ENCODE measurements at regions not wholly inside any gene's neighbourhood (a gene's known extent, or its start where the extent isn't known, plus 50 kb on each side); places are given as distances from the start of the nearest gene placed in this dataset.
A peak's percentile ranks its signal among the peaks of the same experiment; 100 is the strongest.
"Not testable (repeated sequence)": the region's sequence is repeated elsewhere in the genome, so short reads cannot be mapped to it uniquely, and the experiment has no call there.

DNA sequence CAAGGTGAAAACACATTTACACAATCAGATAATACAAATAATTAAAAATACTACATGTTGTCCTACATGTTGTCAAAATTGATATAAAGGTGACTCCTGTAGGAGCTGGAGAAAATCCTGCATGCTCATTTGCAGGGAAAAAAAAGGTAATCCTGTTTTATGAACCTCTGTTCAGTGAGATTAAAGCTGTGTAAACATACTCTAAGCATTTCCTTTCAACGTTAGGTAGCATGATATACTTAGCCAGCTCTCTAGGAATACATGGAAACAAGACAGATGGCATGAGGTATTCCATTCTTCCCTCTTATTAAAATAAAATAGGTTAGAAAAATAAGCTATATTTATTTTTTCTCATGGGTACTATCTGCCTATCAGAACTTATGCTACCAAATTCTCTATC is 635.7 kb upstream of the FLRT2 start:
- DNase-seq, result no peak

DNA sequence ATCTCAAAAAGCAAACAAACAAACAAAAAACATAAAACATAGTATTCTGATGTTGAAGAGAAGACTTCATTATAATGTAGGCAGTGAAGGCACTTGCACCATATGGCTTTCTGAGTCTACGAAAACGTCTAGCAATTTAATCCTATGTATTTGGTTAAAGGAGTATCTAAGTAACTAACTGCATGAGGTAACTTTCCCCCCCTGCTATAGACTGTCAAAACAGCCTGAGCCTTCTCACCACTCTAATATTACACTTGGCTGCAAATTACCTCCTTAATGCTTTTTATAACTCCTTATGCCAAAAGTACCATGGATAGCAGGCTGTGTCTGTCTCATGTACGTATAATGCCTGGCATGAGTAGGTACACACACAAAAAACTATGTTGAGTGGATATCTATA is 607.6 kb upstream of the FLRT2 start:
- no peak for DNase-seq

DNA sequence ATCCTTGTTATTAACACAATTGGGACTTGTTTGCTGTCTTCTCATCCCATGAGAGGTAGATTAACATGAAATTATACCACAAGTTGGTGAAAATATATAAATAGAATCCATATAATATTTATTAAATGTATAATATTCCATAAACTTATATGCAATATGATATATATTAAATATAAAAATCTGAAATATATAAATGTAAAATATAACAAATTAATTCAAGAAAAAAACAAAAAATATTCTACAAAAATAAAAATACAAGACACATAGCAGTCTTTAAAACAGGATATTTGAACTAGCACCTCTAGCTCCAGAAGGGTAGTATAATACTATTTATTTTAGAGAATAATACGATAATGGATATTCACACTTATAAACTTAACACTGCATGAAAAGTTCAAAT is 603.3 kb upstream of the FLRT2 start:
- DNase-seq, result no peak

DNA sequence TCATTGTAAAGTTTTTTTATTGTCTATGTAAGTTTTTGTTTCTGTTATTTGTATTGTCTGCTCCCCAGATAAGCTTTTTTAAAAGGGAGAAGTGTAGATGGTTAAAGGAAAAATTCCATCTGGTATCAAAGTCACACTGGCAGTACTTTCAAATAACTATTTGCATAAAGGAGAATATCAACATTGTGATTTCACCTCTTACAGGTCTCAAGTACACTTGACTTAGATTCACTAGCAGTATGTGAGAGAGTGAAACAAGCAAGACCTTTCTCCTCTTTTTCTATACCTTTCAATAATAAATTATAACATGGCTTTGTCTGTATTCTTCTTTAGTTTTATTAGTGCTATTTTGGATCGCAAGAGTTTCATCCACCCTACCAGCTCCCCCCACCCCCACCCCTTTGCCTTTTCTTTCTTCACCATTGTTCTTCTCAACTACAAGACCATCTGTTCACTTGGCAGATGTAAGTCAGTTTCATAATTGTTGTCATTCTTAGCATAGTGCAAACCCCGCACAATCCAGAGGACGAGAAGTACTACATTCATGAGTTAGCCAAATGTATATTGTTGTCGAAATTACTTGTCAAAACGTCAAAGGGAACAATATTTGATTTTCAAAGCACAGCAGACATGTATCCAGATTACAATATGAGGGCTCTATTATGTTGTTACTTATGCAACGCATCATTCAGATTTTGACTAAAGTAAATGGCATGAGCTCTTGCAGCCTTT is 602.7 kb upstream of the FLRT2 start:
- DNase-seq, result no peak

DNA sequence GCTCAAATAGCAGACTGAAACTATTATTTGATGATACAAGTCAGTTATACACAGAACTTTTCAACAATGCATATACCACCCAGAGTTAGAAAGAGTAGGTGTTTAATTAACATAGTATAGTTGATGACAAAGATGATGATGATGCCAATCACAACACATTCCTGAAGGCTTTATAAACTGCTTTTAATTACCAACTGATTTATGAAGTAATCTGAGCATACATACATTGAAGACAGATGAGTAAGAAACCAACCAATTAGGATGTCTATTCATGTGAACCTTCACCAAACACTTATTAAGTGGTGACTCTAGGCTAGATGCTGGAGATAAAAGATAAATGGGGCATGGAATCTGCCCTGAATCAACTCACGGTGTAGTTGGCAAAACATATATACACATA is 600.9 kb upstream of the FLRT2 start:
- DNase-seq, result no peak

DNA sequence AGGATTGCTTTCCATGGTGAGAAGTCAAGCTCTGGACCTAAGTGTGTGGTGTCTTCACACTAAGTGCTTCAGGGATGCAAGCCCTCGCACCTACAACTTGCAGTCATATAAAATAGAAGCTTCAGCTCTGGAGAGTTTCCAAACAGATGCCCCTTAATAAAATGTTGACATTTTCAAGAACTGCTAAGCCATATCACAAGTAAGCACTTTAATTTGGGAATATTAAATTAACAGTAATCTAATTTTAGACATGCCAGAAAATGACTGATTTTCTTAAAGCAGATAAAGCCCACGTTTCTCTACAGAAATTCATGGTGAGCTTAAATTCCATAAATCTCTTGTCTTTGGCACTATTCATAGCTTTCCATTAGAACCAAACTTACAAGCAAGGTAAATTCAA is 600.1 kb upstream of the FLRT2 start:
- no peak for DNase-seq

DNA sequence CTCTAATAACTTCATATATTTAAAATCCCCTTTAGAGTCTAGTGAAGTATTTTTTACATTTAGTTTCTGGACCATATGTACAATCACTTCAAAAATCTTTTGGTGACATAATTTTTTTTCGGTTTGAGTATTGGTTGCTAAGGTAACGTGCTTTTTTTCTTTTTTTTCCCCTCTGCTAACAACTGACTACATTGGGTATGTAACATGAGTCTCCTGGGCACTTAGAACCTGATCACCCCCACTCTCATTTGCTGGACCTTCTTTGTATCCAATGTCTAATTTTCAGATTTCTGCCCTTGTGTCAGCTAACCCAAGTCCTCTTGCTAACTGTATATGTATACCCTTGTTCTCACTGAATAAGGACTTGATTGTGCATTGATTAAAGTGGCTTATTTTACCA is 592.9 kb upstream of the FLRT2 start:
- DNase-seq, result no peak

DNA sequence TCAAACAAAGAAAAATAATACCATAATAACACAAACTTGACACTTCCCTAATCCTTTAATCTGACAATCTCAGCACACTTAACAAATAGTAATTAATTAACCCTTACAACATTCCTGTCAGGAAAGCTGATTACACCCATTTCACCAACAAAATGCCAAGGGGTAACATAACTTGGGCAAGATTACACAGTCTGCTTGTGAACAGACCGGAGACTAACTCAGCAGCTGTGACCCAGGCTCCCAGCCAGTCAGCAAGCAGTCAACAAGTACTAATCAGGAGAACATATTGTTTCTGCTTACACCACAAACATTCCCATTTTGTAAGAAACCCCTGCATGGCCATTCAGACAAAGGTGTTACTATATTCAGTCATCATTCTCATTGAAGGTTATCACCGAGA is 592.5 kb upstream of the FLRT2 start:
- DNase-seq, result no peak

DNA sequence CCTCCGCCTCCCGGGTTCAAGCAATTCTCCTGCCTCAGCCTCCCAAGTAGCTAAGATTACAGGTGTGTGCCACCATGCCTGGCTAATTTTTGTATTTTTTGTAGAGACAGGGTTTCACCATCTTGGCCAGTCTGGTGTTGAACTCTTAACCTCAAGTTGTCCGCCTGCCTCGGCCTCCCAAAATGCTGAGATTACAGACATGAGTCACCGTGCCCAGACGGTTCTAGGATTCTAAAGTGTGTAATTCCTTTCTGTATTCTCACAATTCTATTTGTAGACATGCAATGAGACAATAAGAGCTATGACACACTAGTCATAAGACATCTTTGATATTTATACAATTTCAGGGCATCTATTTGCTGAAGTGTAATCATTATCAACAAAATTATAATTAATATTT is 585.0 kb upstream of the FLRT2 start:
- not testable (repeated sequence) for DNase-seq

DNA sequence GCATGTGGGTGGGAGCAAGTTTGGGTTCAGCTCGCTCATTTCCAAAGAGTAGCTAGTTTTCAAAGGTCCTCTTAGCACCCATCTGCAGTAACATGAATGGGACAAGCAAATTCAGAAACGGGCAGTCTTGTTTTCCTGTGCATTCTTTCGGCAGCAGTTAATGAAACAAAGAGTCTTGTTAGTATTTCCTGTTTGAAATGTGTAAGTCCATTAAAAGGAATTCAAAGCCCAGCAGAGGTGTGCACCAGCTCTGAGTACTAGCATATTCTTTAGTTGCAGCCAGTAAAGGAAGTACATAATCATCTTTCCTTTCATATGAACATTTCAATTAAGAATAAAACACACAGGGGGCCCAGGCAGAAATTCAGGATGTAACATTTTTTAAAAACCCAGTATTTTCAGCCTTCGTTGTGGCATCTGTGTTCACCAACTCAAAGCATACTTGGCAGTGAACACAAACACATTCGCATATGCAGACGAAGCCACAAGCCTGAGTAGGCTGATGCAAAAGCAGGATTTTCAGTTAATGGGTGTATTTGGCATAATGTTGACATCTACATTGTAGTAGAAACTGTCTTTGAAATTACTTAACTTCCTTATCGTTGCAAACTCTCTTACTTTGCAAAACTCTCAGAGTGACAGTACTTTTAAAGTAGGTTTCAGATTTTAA is 570.0 kb upstream of the FLRT2 start:
- DNase-seq, result no peak

DNA sequence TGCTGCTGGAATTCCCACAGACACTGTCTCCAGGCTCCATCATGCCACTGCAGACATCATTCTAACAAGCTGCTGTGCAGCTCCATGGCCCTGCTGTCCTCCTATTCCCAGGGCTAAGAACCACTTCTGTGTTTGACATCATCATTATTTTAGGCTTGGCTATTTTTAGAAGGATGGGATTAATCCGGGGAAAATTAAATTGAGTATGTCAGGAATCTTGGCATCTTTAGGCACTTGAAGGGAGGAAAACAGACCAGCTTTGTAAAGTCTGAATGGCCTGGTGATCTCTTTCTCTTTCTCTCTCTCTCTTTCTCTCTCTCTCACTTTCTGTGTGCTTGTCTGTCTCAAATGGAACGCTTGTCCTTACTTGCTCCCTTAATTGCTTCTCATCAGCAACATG is 568.3 kb upstream of the FLRT2 start:
- DNase-seq, result no peak

DNA sequence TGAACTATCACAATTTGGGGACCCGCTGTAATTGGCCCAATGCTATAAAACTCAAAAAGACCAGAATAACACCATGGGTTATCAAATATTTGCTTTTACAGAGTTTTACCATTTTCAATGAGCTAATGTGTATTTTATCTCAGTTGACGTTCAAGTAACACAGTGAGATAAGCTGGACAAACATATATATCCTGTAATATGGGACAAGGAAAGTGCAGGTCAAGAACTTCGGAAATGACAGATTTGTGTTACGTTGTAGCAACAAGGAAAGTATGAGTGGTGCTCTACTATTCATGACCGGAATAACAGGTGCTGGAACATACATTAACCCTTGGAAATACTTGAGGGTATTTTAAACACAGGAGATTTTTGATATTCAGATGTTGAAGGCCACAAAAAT is 566.4 kb upstream of the FLRT2 start:
- DNase-seq, result no peak

DNA sequence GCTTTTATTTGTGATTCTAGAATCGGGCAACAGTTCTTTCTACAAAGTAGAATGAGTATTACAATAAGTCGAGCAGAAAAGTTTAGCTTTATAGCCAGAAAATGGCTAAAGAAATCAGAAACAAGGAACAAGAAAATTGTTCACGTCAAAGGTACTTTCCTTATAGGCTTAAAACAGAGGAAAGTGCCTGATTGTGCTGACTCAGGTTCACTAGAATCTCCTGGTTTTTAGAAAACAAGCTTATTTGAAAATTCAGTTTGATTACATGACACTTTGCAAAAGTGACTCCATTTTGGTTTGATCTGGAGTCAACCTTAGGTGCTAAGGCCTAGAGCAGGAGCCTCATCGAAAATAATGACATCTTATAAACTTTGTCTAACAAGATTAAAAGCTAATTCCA is 564.7 kb upstream of the FLRT2 start:
- no peak for DNase-seq

DNA sequence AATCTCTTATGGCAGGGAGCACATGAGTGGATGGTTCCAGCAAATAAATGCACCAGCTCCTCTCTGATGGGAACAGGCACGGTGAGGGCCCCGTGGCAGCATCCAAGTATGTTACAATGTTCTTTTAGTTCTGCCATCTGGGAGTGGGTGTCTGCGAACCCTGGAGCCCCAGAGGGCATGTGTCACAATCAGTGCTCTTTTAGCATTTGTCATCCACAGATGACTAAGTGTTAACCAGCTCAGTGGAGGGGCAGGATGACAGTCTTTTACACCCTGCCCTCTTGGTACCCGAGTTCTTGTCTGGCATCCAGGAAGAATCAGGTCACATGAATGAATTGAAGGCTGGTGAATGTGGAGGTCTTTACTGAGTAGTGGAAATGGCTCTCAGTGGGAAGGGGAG is 560.4 kb upstream of the FLRT2 start:
- DNase-seq, result no peak

DNA sequence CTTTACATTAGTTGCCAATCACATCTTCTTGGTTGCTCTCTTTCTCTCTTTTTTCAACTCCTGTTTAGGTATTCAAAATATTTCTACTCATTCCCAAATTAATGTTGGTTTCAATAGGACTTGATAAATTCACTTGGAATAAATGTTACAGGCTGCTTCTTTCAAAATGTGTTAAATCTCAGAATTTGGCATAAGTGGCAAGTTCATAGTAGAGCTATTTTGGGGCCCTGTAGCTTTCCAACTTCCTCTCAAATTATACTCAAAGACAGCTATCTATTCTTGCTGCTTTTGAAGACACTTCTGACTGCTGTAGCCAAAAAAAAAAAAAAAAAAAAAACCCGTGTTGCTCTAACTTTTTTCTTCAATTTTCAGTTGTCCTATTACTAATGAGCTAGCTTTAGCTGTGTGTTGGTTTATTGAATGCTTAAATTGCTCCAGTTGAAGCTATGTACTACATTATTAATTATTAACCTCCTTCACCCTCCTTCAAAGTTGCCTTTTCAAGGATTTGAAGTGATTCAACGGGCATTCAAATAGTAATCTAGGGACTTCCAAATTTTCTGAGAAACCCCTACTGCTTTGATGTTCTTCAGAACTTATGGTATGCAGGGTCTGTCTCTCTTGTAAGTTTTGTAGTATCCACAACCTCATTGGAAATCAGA is 554.6 kb upstream of the FLRT2 start:
- peak; percentile 36 for DNase-seq

DNA sequence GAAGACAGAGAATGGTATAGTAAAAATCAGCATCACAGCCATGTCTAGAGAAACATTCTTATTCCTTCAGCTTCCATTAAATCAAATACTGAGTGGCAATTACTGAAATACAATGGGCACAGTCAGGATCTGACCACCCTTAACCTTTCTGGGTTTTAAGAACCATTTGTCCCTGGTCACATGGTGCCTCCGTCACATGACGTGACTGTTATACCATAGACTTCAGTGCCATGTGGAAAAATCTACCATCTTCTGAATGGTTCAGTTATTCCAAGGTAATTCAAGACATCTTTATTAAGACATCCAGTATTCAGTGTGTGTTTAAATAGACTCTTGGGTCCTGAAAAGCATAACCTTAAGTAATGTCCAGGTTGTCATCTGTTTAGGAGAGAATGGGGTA is 553.1 kb upstream of the FLRT2 start:
- no peak for DNase-seq

DNA sequence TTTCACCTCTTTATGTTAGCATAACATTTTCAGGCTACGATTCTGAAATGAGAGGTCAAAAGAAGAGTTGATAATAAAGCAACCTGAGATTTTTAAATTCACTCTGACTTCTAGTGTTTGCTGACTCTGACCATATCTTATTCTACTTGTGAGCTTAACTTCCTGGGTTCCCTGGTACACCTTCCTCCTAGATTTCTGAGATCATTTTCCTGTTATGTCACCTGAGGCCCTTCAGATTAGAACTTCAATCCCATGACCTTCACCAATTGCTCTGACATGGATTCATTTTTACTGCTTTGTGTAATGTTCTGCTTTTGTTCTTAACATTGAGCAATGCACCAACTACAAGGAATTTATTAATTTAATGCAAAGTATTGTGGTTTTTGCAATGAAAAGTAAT is 542.9 kb upstream of the FLRT2 start:
- no peak for DNase-seq

DNA sequence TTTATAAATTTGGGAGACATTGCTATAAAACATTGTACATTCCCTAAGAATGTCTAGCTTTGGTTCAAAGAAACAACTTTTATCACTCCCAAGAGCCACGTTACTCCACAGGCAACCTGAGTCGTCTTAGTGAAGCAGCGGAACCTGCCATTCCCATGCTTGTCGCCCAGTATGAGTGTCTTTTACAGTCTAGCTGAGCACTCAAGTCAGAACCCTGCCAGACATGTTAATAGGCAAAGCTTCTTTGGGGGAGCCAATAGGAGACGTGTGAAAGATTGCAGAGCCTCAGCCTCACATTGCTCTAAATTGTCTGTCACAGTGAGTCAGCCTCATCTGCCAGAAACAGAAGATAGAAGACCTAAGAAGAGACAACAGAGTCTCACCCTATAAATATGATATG is 541.6 kb upstream of the FLRT2 start:
- DNase-seq, result no peak

DNA sequence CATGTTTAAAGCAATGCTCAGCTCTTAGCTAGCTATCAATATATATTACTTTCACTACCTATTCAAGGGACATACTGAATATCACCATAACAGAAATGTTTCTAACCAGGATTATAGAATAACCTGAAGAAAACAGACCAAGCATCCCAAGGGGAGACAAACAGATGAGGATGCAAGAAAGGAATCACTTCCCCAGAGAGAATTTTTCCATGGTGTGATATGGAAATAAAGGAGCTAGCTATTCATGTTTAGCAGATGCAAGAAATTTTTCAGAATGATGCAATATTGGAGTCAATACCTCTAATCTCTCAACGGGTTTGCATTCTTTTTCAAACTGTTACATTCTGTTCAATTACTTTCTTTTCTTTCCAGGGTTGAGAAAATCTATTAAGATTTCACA is 538.9 kb upstream of the FLRT2 start:
- DNase-seq, result no peak

DNA sequence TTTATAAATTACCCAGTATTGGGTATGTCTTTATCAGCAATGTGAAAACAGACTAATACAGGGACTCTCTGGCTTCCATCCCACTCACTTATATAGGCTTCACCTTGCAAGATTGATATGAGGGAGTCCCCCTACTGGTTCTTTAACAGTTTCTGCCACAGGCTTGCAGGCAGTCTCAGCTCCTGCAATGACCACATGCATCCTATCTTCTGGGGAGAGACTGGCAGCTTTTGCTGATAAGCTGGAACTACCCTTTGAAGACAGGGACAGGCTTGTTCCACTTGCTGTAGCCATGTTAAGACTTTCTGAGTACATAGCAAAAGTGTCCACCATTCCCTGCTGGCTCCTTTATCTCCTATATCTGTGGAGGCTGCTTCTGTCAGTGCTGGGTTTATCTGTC is 531.7 kb upstream of the FLRT2 start:
- no peak for DNase-seq

DNA sequence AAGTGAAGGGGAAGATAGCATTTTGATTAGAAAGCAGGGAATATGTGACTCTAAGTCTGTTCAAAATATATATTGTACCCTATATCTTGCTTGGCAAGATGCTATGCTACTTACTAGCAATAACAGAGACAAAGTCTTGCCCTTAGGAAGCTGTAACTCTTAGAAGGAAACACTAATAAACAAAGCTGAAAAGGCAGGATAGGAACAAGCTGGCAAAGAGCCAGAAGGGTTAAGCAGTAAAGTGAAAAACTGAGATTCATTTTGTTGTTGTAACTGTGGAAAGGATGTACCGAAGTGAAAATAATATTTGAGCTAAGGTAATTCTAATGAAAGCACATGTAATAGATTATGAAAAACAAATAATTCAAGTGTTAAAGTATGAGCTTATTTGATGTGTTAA is 527.1 kb upstream of the FLRT2 start:
- DNase-seq, result no peak

DNA sequence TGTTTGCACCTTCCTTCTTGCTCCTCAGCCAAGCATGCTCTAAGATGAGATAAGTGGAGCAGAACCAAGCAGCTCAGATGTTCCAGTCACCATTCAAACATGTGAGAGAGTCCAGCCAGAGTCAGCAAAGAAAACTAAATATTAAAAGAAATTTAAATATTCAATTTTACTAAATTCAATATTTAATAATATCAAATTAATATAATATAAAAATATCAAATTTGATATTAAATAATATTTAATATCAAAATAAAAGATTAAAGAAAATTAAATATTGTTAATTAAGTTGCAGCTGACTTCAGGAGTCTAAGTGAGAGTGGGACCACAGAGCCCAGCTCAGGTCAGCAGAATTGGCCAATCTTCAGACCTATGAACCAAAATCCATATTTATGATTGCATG is 526.1 kb upstream of the FLRT2 start:
- DNase-seq, result no peak

DNA sequence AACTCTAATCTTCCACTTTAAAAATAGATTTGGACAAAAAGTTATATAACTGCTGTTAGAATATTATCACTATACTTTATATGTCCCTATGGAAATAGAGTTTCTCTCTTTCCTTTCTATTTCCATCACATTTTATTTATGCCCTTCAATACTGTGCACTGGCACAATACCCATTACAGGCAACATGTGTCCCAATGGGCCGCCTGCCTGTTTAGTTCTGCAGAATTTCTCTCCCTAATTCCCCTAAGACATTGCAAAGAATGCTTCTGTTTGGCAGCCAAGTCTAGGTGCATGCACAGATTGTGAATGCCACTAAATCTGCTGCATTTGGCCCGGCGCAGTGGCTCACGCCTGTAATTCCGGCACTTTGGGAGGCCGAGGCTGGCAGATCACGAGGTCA is 520.4 kb upstream of the FLRT2 start:
- DNase-seq, result no peak

DNA sequence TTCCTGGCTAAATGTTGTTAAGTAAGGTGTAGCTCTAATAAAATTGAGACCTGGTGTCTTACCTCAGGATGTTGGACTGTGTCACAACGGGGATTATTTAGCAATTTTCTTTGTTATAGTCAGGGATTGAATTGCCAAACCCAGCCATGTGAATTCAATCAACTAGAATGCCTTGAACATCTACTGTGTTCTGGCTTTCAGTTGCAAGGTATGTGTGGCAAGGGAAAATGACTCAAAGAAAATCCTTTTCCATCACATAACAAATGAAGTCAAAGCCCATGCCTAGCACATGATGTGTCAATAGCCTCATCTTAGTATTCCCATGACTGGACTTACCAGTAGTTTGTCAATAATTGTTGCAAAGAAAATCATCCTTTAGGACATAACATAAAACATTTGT is 519.8 kb upstream of the FLRT2 start:
- no peak for DNase-seq

DNA sequence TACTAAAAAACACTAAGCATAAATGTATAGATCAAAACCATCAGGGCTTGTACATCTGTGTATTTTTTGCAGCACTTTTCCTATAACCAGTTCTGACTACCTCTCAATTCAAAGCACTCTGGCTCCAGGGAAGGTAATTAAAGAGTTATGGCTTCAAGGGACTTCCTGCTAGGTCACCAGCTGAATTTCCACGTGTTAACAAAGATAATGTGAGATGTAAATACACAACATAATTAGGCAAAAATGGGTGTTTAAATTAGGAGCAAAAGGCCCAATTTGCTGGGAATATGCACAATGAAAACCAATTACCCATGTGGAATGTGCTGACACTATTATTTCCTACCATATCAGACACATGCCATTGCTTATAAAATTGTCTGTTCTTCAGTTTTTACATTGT is 513.4 kb upstream of the FLRT2 start:
- no peak for DNase-seq

Data from kidney glomerular epithelial cell (primary cell).